Naive B cell (primary cell): ENCODE measurements at regions not wholly inside any gene's neighbourhood (a gene's known extent, or its start where the extent isn't known, plus 50 kb on each side); places are given as distances from the start of the nearest gene placed in this dataset.

Source experiments
- ATAC-seq, 2 donors: fragments of 150-1000 bp; cut with Tn5 transposase; 2 replicates each; pipeline ENCODE4 v1.10.0; 2021; ENCODE audit warnings: low read depth in 2 of 2, mild to moderate bottlenecking in 2 of 2, moderate library complexity in 2 of 2
- DNase-seq: peaks from one replicate; pipeline ENCODE4 v3.0.0; 2022
- H3K27ac Mint-ChIP-seq, 6 donors: one replicate each; pipeline ENCODE4 v1.8.0; 2020 to 2022; ENCODE audit warnings: mild to moderate bottlenecking in 6 of 6, mixed read lengths in 6 of 6, moderate library complexity in 5 of 6, inconsistent platforms in 2 of 6
- H3K27me3 Mint-ChIP-seq, 3 donors: one replicate each; pipeline ENCODE4 v1.8.0; 2021 to 2022; ENCODE audit warnings: mixed read lengths in 3 of 3, mild to moderate bottlenecking in 1 of 3
- H3K36me3 Mint-ChIP-seq, 2 donors: one replicate each; pipeline ENCODE4 v1.8.0; 2020 to 2022; ENCODE audit warnings: mixed read lengths in 2 of 2, inconsistent platforms in 1 of 2, mild to moderate bottlenecking in 1 of 2
- H3K4me1 Mint-ChIP-seq, 3 donors: one replicate each; pipeline ENCODE4 v1.8.0; 2020 to 2022; ENCODE audit warnings: mixed read lengths in 3 of 3, inconsistent platforms in 1 of 3, mild to moderate bottlenecking in 1 of 3, moderate library complexity in 1 of 3
- H3K4me3 Mint-ChIP-seq, 8 donors: one replicate each; pipeline ENCODE4 v1.8.0; 2020 to 2022; ENCODE audit warnings: mild to moderate bottlenecking in 8 of 8, mixed read lengths in 8 of 8, moderate library complexity in 8 of 8, inconsistent platforms in 2 of 8
- H3K9me3 Mint-ChIP-seq, 7 donors: one replicate each; pipeline ENCODE4 v1.8.0; 2020 to 2022; ENCODE audit warnings: mixed read lengths in 7 of 7, mild to moderate bottlenecking in 5 of 7, inconsistent platforms in 2 of 7, moderate library complexity in 1 of 7

- Mint-ChIP-seq H3K4me3 (no peak overlapping the region), H3K27me3 (peaks cover 0 to 19% (median 18%) of the 10 kb centered on the region in 3 donors), H3K9me3 (peaks cover 0 to 4% (median 1%) of the 10 kb centered on the region in 7 donors), H3K4me1 (no peaks in the 10 kb centered on the region), H3K36me3 (no peaks in the 10 kb centered on the region), H3K27ac (no peak overlapping the region)
- ATAC-seq: no peak
- no peak for DNase-seq
These were observed 294.3 kb downstream of the CDC5L start for GRCh38 chr6:44681761-44682160.

- Mint-ChIP-seq H3K9me3 (peaks cover 0 to 6% (median 3%) of the 10 kb centered on the region in 7 donors), H3K4me3 (no peak overlapping the region), H3K4me1 (no peaks in the 10 kb centered on the region), H3K36me3 (no peaks in the 10 kb centered on the region), H3K27me3 (peaks cover 0 to 19% (median 18%) of the 10 kb centered on the region in 3 donors), H3K27ac (peak overlapping the region in 2 of 6 donors; percentile 65 to 74)
- DNase-seq (no peak), ATAC-seq (no peak)
These were observed 294.8 kb downstream of the CDC5L start for GRCh38 chr6:44682280-44682679.

- no peaks in the 10 kb centered on the region for H3K36me3 Mint-ChIP-seq
- peak overlapping the region in 1 of 8 donors; percentile 49 for H3K4me3 Mint-ChIP-seq
- H3K27me3 Mint-ChIP-seq: peaks cover 0 to 19% (median 18%) of the 10 kb centered on the region in 3 donors
- DNase-seq: no peak
- H3K4me1 Mint-ChIP-seq: no peaks in the 10 kb centered on the region
- H3K9me3 Mint-ChIP-seq: peaks cover 0 to 16% (median 5%) of the 10 kb centered on the region in 7 donors
- H3K27ac Mint-ChIP-seq: no peak overlapping the region
- ATAC-seq: no peak
These were observed 295.7 kb downstream of the CDC5L start for GRCh38 chr6:44682987-44683779.

- DNase-seq (no peak), ATAC-seq (no peak)
- no peaks in the 10 kb centered on the region for H3K4me1 Mint-ChIP-seq
- H3K4me3 Mint-ChIP-seq: no peak overlapping the region
- peaks cover 4 to 26% (median 9%) of the 10 kb centered on the region in 7 donors for H3K9me3 Mint-ChIP-seq
- no peaks in the 10 kb centered on the region for H3K36me3 Mint-ChIP-seq
- peaks cover 3 to 23% (median 18%) of the 10 kb centered on the region in 3 donors for H3K27me3 Mint-ChIP-seq
- no peak overlapping the region for H3K27ac Mint-ChIP-seq
These were observed 297.7 kb downstream of the CDC5L start for GRCh38 chr6:44685213-44685612.

GRCh38 chr6:44696099-44696498, 308.6 kb downstream of the CDC5L start:
- H3K4me1 Mint-ChIP-seq: no peaks in the 10 kb centered on the region
- no peak for DNase-seq
- H3K4me3 Mint-ChIP-seq: no peak overlapping the region
- no peaks in the 10 kb centered on the region for H3K36me3 Mint-ChIP-seq
- no peak overlapping the region for H3K27ac Mint-ChIP-seq
- H3K27me3 Mint-ChIP-seq: peaks cover 0 to 6% (median 0%) of the 10 kb centered on the region in 3 donors
- peaks cover 0 to 6% (median 0%) of the 10 kb centered on the region in 7 donors for H3K9me3 Mint-ChIP-seq
- no peak for ATAC-seq

GRCh38 chr6:44696686-44697085, 309.2 kb downstream of the CDC5L start:
- H3K4me3 Mint-ChIP-seq: no peak overlapping the region
- DNase-seq (no peak), ATAC-seq (no peak)
- H3K9me3 Mint-ChIP-seq: peaks cover 0 to 6% (median 0%) of the 10 kb centered on the region in 7 donors
- peaks cover 0 to 6% (median 0%) of the 10 kb centered on the region in 3 donors for H3K27me3 Mint-ChIP-seq
- H3K27ac Mint-ChIP-seq: no peak overlapping the region
- H3K36me3 Mint-ChIP-seq: no peaks in the 10 kb centered on the region
- H3K4me1 Mint-ChIP-seq: no peaks in the 10 kb centered on the region

- H3K27ac Mint-ChIP-seq: no peak overlapping the region
These were observed 309.8 kb downstream of the CDC5L start for GRCh38 chr6:44697327-44697726.

GRCh38 chr6:44698602-44699001, 311.1 kb downstream of the CDC5L start:
- Mint-ChIP-seq H3K4me1 (no peaks in the 10 kb centered on the region), H3K36me3 (no peaks in the 10 kb centered on the region)
- ATAC-seq: no peak

More at GRCh38 chr6:44697327-44697726, 309.8 kb downstream of the CDC5L start:
- Mint-ChIP-seq H3K9me3 (peaks cover 0 to 6% (median 0%) of the 10 kb centered on the region in 7 donors), H3K27me3 (peaks cover 0 to 6% (median 0%) of the 10 kb centered on the region in 3 donors), H3K4me3 (no peak overlapping the region), H3K4me1 (no peaks in the 10 kb centered on the region), H3K36me3 (no peaks in the 10 kb centered on the region)
- ATAC-seq (no peak), DNase-seq (no peak)

GRCh38 chr6:44699082-44699481, 311.6 kb downstream of the CDC5L start:
- Mint-ChIP-seq H3K27ac (no peak overlapping the region), H3K27me3 (peaks cover 0 to 6% (median 0%) of the 10 kb centered on the region in 3 donors), H3K36me3 (no peaks in the 10 kb centered on the region), H3K4me1 (no peaks in the 10 kb centered on the region), H3K9me3 (peaks cover 0 to 6% (median 0%) of the 10 kb centered on the region in 7 donors), H3K4me3 (no peak overlapping the region)
- ATAC-seq (no peak), DNase-seq (no peak)

More at GRCh38 chr6:44698602-44699001, 311.1 kb downstream of the CDC5L start:
- Mint-ChIP-seq H3K4me3 (no peak overlapping the region), H3K9me3 (peaks cover 0 to 6% (median 0%) of the 10 kb centered on the region in 7 donors), H3K27ac (peak overlapping the region in 1 of 6 donors; percentile 5), H3K27me3 (peaks cover 0 to 6% (median 0%) of the 10 kb centered on the region in 3 donors)
- DNase-seq: no peak

GRCh38 chr6:44699851-44700250, 312.3 kb downstream of the CDC5L start:
- no peak overlapping the region for H3K27ac Mint-ChIP-seq
- H3K4me1 Mint-ChIP-seq: no peaks in the 10 kb centered on the region
- no peak for ATAC-seq

GRCh38 chr6:44700422-44700821, 312.9 kb downstream of the CDC5L start:
- DNase-seq (no peak), ATAC-seq (no peak)
- H3K27me3 Mint-ChIP-seq: peaks cover 0 to 6% (median 0%) of the 10 kb centered on the region in 3 donors
- H3K4me3 Mint-ChIP-seq: no peak overlapping the region
- no peak overlapping the region for H3K27ac Mint-ChIP-seq
- H3K9me3 Mint-ChIP-seq: peaks cover 0 to 6% (median 0%) of the 10 kb centered on the region in 7 donors
- no peaks in the 10 kb centered on the region for H3K4me1 Mint-ChIP-seq
- no peaks in the 10 kb centered on the region for H3K36me3 Mint-ChIP-seq

More at GRCh38 chr6:44699851-44700250, 312.3 kb downstream of the CDC5L start:
- H3K4me3 Mint-ChIP-seq: no peak overlapping the region
- no peaks in the 10 kb centered on the region for H3K36me3 Mint-ChIP-seq
- DNase-seq: no peak
- H3K27me3 Mint-ChIP-seq: peaks cover 0 to 6% (median 0%) of the 10 kb centered on the region in 3 donors
- H3K9me3 Mint-ChIP-seq: peaks cover 0 to 6% (median 0%) of the 10 kb centered on the region in 7 donors

GRCh38 chr6:44701038-44701636, 313.6 kb downstream of the CDC5L start:
- H3K9me3 Mint-ChIP-seq: peaks cover 0 to 6% (median 0%) of the 10 kb centered on the region in 7 donors
- no peak overlapping the region for H3K27ac Mint-ChIP-seq
- ATAC-seq: no peak
- no peaks in the 10 kb centered on the region for H3K4me1 Mint-ChIP-seq
- no peak for DNase-seq
- no peak overlapping the region for H3K4me3 Mint-ChIP-seq
- no peaks in the 10 kb centered on the region for H3K36me3 Mint-ChIP-seq
- peaks cover 0 to 6% (median 0%) of the 10 kb centered on the region in 3 donors for H3K27me3 Mint-ChIP-seq

GRCh38 chr6:44701637-44702101, 314.2 kb downstream of the CDC5L start:
- ATAC-seq: no peak
- Mint-ChIP-seq H3K4me1 (no peaks in the 10 kb centered on the region), H3K9me3 (peaks cover 0 to 6% (median 0%) of the 10 kb centered on the region in 7 donors), H3K36me3 (no peaks in the 10 kb centered on the region), H3K27ac (no peak overlapping the region), H3K27me3 (peaks cover 0 to 6% (median 0%) of the 10 kb centered on the region in 3 donors), H3K4me3 (no peak overlapping the region)
- DNase-seq: no peak
